Erythroblast (primary cell): ENCODE measurements at regions not wholly inside any gene's neighbourhood (a gene's known extent, or its start where the extent isn't known, plus 50 kb on each side); places are given as distances from the start of the nearest gene placed in this dataset.

Experiments used
- GATA1 ChIP-seq: IDR thresholded peaks from 2 replicates; pipeline ENCODE4 v1.6.1; 2011; ENCODE audit warnings: low read depth, mild to moderate bottlenecking, control low read depth, low read length, moderate library complexity
- POLR2A ChIP-seq: IDR thresholded peaks from 2 replicates; pipeline ENCODE4 v1.6.1; 2011; ENCODE audit warnings: mild to moderate bottlenecking, low read length

- TF ChIP-seq POLR2A (no peak), GATA1 (no peak)
These were observed 104.7 kb downstream of the RFLNA start for GRCh38 chr12:124399622-124400021.
